DMS114 treated with DMSO at 0.1 percent for 48 hours (cell line): ENCODE measurements at regions not wholly inside any gene's neighbourhood (a gene's known extent, or its start where the extent isn't known, plus 50 kb on each side); places are given as distances from the start of the nearest gene placed in this dataset.
"Not testable (repeated sequence)": the region's sequence is repeated elsewhere in the genome, so short reads cannot be mapped to it uniquely, and the experiment has no call there.

Source experiments
- DNase-seq: peaks from one replicate; lab custom pipeline; 2025; ENCODE audit not compliant: unreplicated experiment; lab: John Stamatoyannopoulos, UW

DNA sequence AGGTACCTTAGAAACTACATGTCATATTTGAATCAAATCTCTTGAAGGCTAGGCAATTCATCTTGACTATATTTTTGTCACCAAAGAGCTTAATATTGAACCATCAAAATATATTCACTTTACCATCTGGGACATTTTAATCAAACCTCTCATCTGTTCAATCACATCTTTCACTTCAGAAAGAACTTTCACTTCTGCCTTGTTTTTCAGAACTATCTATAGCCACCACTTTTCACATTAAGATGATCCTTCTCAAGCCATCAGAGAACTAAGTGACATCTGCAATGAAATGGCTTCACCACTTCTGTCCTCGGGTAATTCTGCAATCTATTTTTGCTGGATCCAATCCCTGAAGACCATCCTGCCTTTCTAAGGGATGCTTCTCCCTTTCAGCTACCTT lies 57.8 kb downstream of the OR2B2 start:
- no peak for DNase-seq

- DNase-seq: no peak
Measured at GRCh38 chr6:27851440-27851839, 60.8 kb downstream of the OR2B2 start.

DNA sequence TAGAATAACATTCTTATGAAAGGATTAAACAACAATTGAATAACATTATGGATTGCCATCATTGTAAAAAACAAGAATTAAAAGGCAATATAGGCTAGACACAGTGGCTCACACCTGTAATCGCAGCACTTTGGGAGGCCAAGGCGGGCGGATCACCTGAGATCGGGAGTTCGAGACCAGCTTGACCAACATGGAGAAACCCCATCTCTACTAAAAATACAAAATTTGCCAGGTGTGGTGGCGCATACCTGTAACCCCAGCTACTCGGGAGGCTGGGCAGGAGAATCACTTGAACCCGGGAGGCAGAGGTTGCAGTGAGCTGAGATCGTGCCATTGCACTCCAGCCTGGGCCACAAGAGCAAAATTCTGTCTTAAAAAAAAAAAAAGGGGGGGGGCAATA lies 63.2 kb downstream of the OR2B2 start:
- DNase-seq: not testable (repeated sequence)

DNA sequence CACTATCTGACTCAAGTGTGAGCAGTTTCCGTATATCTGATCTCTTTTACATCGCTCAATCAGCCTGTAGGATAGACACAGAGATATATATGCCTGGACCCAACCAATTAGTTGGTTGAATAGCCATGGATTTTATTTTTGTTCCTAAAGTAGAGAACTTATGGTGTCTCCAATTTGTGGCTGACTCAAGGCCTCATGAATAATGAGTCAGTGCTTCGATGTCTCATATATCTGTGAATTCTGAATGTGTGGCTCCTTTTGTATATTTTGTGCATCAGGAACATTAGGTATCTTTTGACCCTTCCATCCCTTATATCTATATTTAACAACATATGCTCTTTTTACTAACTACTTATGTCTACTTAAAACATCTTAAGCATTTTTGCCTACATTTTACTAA lies 64.5 kb downstream of the OR2B2 start:
- no peak for DNase-seq

- no peak for DNase-seq
Measured at GRCh38 chr6:27840572-27840971, 71.6 kb downstream of the OR2B2 start.

- DNase-seq: peak; percentile 62
Measured at GRCh38 chr6:27839626-27840475, 72.3 kb downstream of the OR2B2 start.

- no peak for DNase-seq
Measured at GRCh38 chr6:27838945-27839625, 73.1 kb downstream of the OR2B2 start.

DNA sequence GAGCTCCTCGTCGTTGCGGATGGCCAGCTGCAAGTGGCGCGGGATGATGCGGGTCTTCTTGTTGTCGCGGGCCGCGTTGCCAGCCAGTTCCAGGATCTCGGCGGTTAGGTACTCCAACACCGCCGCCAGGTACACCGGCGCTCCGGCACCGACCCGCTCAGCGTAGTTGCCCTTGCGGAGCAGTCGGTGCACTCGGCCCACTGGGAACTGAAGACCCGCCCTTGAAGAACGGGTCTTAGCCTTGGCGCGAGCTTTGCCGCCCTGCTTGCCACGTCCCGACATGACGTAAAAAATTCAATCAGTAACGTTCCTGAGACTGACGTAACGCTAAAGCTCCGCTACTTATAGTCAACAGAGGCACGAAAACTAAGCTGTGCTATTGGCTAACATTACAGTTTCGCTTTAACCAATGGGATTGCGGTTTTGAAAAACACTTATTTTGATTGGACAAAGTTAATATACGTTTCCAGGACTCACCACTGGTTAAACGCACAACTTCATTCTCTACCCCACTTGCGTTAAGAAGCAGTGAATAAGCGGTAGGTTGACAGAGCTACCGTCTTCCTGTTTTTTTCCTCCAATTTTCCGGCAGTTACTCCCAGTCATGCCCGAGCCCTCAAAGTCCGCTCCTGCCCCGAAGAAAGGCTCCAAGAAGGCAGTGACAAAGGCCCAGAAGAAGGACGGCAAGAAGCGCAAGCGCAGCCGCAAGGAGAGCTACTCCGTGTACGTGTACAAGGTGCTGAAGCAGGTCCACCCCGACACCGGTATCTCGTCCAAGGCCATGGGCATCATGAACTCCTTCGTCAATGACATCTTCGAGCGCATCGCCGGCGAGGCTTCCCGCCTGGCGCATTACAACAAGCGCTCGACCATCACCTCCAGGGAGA lies 73.9 kb downstream of the OR2B2 start:
- peak; percentile 99 for DNase-seq

DNA sequence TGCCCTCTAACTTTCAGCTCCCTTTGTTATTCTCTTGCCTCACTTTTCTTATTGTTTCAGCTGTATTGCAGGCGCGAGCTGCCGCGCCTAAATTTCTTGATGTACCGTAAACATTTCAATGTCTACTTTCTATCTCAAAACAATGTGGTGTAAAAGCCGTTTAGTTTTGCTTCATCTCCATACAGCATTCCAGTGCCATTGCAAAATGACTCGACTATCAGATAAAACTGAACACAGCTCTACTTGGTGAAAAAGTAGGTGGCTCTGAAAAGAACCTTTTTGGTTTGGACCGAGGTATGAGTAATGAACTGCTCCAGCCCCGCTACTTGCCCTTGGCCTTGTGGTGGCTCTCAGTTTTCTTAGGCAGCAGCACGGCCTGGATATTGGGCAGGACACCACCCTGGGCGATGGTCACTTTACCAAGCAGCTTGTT lies 74.6 kb downstream of the OR2B2 start:
- DNase-seq: no peak

- peak; percentile 95 for DNase-seq
Measured at GRCh38 chr6:27836783-27837624, 75.2 kb downstream of the OR2B2 start.

GRCh38 chr6:27836141-27836782 lies 75.9 kb downstream of the OR2B2 start:
- DNase-seq: no peak

DNA sequence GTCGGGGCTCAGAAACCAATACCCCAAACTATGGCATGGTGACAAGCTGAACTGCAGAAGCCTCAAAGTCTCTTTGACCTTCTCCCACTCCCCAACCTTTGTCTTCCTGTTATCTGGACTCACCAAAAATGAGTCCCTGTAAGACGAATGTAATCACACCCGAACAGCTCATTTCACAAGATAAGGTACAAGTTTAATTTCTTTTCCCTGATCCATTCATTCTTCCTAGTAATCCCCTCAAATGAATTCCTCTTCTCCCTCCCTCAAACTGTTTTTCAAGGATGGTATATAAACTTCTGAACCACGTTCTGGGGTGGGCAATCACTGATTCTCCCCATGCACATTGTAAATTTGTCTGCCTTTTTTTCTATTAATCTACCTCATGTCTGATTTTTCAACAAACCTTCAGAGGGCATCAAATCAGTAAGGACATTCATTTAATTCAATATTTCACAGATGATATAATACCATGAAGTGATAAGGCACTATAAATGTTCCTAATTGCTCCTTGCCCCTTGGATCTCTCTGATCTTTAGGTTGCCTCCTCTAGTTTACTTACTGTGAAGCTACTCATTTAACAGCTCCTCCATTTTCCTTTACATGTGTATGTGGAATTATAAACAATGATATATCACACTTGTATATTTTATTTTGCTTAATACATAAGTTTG lies 77.2 kb downstream of the OR2B2 start:
- DNase-seq: no peak

GRCh38 chr6:27834384-27834783 lies 77.8 kb downstream of the OR2B2 start:
- DNase-seq: no peak

- DNase-seq: peak; percentile 68
Measured at GRCh38 chr6:27831434-27832081, 80.6 kb downstream of the OR2B2 start.

DNA sequence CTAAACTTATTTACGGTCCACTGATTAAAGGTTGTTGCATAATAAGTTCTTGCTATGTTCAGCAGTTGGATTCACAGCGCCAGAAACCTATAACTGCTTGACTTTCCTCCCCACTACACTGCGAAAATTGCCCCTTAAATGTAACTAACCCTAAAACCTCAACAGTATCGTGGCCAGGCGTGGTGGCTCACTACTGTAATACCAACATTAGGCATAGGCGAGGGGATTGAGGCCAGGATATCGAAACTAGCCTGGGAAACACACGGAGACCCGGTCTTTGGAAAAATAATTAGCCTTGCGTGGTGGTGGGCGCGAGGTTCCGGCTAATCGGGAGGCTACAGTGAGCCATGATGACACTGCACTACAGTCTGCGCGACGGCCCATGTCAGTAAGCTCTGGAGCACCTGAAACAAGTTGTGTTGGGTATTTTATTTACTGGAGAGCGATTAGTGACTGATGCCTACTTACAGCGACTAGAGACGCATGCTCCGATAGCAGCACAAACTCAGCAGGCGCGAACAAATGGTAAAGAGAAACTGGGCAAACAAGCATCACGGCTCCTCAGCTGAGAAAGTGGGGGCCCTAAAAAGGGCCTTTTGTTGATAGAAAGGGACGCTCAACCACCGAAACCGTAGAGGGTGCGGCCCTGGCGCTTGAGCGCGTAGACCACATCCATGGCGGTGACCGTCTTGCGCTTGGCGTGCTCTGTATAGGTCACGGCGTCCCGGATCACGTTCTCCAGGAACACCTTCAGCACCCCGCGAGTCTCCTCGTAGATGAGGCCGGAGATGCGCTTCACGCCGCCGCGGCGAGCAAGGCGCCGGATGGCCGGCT lies 81.4 kb downstream of the OR2B2 start:
- peak; percentile 81 for DNase-seq

DNA sequence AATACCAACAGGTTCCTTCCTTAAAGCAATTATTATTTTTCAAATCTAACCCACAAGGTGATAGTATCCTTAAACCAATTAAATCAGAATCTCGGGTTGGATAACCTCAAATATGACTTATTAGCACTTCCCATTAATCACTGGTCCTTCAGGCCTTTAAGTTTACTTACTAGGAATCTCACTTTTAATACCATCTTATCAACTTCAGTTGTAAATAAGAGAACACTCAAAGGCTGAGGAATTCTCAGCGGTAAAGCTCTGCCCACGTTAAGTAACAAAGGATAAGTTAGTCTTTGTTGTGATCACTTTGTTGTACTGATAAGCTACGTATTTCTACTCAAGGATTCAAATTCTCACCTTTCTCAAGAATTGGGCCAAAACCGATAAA lies 82.0 kb downstream of the OR2B2 start:
- no peak for DNase-seq

- no peak for DNase-seq
Measured at GRCh38 chr6:27829453-27830211, 82.6 kb downstream of the OR2B2 start.
